ENCODE measurements at regions not wholly inside any gene's neighbourhood (a gene's known extent, or its start where the extent isn't known, plus 50 kb on each side); places are given as distances from the start of the nearest gene placed in this dataset.

- no peak for DNase-seq (ENCODE audit: insufficient read length, low spot score, missing footprints)
- no peaks in the 10 kb centered on the region for H3K79me2 ChIP-seq (ENCODE audit: insufficient read depth, low read length)
- no peak overlapping the region for H2AFZ ChIP-seq (ENCODE audit: low read length)
- H4K20me1 ChIP-seq (ENCODE audit: insufficient read depth, low read length) = no peaks in the 10 kb centered on the region
- no peaks in the 10 kb centered on the region for H3K27me3 ChIP-seq (ENCODE audit: insufficient read depth, low read length)
- H3K27ac ChIP-seq (ENCODE audit: low read depth, low read length) = no peak overlapping the region
- no peaks in the 10 kb centered on the region for H3K36me3 ChIP-seq (ENCODE audit: insufficient read depth, low read length)
- H3K4me2 ChIP-seq (ENCODE audit: insufficient read depth, low read length) = no peak overlapping the region
- no peaks in the 10 kb centered on the region for H3K4me1 ChIP-seq (ENCODE audit: insufficient read depth, low read length)
- H3K4me3 ChIP-seq (ENCODE audit: insufficient read depth, low read length) = no peak overlapping the region
- no peak for TF ChIP-seq CTCF (IDR thresholded peaks at IDR 0.05; ENCODE audit: extremely low read depth, low read depth, low read length)
- H3K9me3 ChIP-seq (ENCODE audit: low read depth, low read length) = no peaks in the 10 kb centered on the region
Observed at GRCh38 chr4:171353535-171353934, 459.7 kb upstream of the GALNTL6 start.

- Histone ChIP-seq H3K4me1 (ENCODE audit: insufficient read depth, low read length) (no peaks in the 10 kb centered on the region), H2AFZ (ENCODE audit: low read length) (no peak overlapping the region), H3K79me2 (ENCODE audit: insufficient read depth, low read length) (no peaks in the 10 kb centered on the region), H4K20me1 (ENCODE audit: insufficient read depth, low read length) (no peaks in the 10 kb centered on the region), H3K9me3 (ENCODE audit: low read depth, low read length) (peaks cover 3% of the 10 kb centered on the region), H3K36me3 (ENCODE audit: insufficient read depth, low read length) (no peaks in the 10 kb centered on the region), H3K4me3 (ENCODE audit: insufficient read depth, low read length) (no peak overlapping the region), H3K27ac (ENCODE audit: low read depth, low read length) (no peak overlapping the region), H3K27me3 (ENCODE audit: insufficient read depth, low read length) (no peaks in the 10 kb centered on the region), H3K4me2 (ENCODE audit: insufficient read depth, low read length) (no peak overlapping the region)
- no peak for TF ChIP-seq CTCF (IDR thresholded peaks at IDR 0.05; ENCODE audit: extremely low read depth, low read depth, low read length)
- DNase-seq (ENCODE audit: insufficient read length, low spot score, missing footprints) = no peak
Observed at GRCh38 chr4:171348090-171348489, 465.1 kb upstream of the GALNTL6 start.

- Histone ChIP-seq H3K4me1 (ENCODE audit: insufficient read depth, low read length) (no peaks in the 10 kb centered on the region), H3K9me3 (ENCODE audit: low read depth, low read length) (peaks cover 2% of the 10 kb centered on the region), H4K20me1 (ENCODE audit: insufficient read depth, low read length) (no peaks in the 10 kb centered on the region), H3K79me2 (ENCODE audit: insufficient read depth, low read length) (no peaks in the 10 kb centered on the region), H3K36me3 (ENCODE audit: insufficient read depth, low read length) (no peaks in the 10 kb centered on the region), H2AFZ (ENCODE audit: low read length) (no peak overlapping the region), H3K4me2 (ENCODE audit: insufficient read depth, low read length) (no peak overlapping the region), H3K27ac (ENCODE audit: low read depth, low read length) (no peak overlapping the region), H3K27me3 (ENCODE audit: insufficient read depth, low read length) (no peaks in the 10 kb centered on the region), H3K4me3 (ENCODE audit: insufficient read depth, low read length) (no peak overlapping the region)
- no peak for TF ChIP-seq CTCF (IDR thresholded peaks at IDR 0.05; ENCODE audit: extremely low read depth, low read depth, low read length)
- no peak for DNase-seq (ENCODE audit: insufficient read length, low spot score, missing footprints)
Observed at GRCh38 chr4:171342646-171343045, 470.6 kb upstream of the GALNTL6 start.

GRCh38 chr4:171340258-171340657 is 472.9 kb upstream of the GALNTL6 start:
- no peaks in the 10 kb centered on the region for H4K20me1 ChIP-seq (ENCODE audit: insufficient read depth, low read length)
- no peak overlapping the region for H3K27ac ChIP-seq (ENCODE audit: low read depth, low read length)
- H2AFZ ChIP-seq (ENCODE audit: low read length) = no peak overlapping the region
- no peak for TF ChIP-seq CTCF (IDR thresholded peaks at IDR 0.05; ENCODE audit: extremely low read depth, low read depth, low read length)
- no peaks in the 10 kb centered on the region for H3K4me1 ChIP-seq (ENCODE audit: insufficient read depth, low read length)
- no peaks in the 10 kb centered on the region for H3K27me3 ChIP-seq (ENCODE audit: insufficient read depth, low read length)
- no peak overlapping the region for H3K4me3 ChIP-seq (ENCODE audit: insufficient read depth, low read length)
- no peaks in the 10 kb centered on the region for H3K9me3 ChIP-seq (ENCODE audit: low read depth, low read length)
- no peak for DNase-seq (ENCODE audit: insufficient read length, low spot score, missing footprints)
- H3K79me2 ChIP-seq (ENCODE audit: insufficient read depth, low read length) = no peaks in the 10 kb centered on the region
- H3K4me2 ChIP-seq (ENCODE audit: insufficient read depth, low read length) = no peak overlapping the region
- H3K36me3 ChIP-seq (ENCODE audit: insufficient read depth, low read length) = no peaks in the 10 kb centered on the region

Data from osteoblast (primary cell).